ENCODE measurements at regions not wholly inside any gene's neighbourhood (a gene's known extent, or its start where the extent isn't known, plus 50 kb on each side); places are given as distances from the start of the nearest gene placed in this dataset.
"Not testable (repeated sequence)": the region's sequence is repeated elsewhere in the genome, so short reads cannot be mapped to it uniquely, and the experiment has no call there.

- Mint-ChIP-seq H3K27ac (no peak overlapping the region), H3K4me1 (no peaks in the 10 kb centered on the region), H3K27me3 (no peaks in the 10 kb centered on the region), H3K4me3 (no peak overlapping the region), H3K9me3 (peaks cover 13% of the 10 kb centered on the region), H3K36me3 (ENCODE audit: low read depth) (no peaks in the 10 kb centered on the region)
- no peak for DNase-seq
- ChIA-PET CTCF (no interaction called here), POLR2A (no interaction called here)
Observed at GRCh38 chr3:95311272-95311671, 1248.4 kb downstream of the NSUN3 start.

DNA sequence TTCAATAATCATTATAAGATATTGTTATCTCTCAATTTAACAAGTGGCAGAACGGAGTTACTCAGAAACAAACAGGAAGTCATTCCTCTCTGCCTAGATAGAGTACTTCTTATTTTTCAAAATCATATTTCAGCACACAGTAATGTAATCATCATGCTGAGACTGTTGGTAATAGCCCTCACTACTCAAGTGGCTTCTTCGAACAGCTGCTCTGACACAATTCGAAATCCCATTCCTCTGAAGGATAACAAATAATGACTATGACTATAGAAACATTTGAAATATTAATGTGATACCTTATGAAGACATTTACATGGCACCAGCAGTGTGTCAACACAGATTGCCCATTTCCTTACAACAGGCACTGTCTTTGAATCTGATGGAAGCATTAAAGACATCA lies 1249.8 kb downstream of the NSUN3 start:
- H3K4me1 Mint-ChIP-seq: no peaks in the 10 kb centered on the region
- H3K9me3 Mint-ChIP-seq: peaks cover 11% of the 10 kb centered on the region
- H3K36me3 Mint-ChIP-seq (ENCODE audit: low read depth): no peaks in the 10 kb centered on the region
- POLR2A ChIA-PET: no interaction called here
- no peak overlapping the region for H3K27ac Mint-ChIP-seq
- CTCF ChIA-PET: no interaction called here
- no peaks in the 10 kb centered on the region for H3K27me3 Mint-ChIP-seq
- DNase-seq: no peak
- no peak overlapping the region for H3K4me3 Mint-ChIP-seq

GRCh38 chr3:95319921-95320494 lies 1257.1 kb downstream of the NSUN3 start:
- H3K4me3 Mint-ChIP-seq: no peak overlapping the region
- DNase-seq: no peak
- no peaks in the 10 kb centered on the region for H3K4me1 Mint-ChIP-seq
- no peaks in the 10 kb centered on the region for H3K27me3 Mint-ChIP-seq
- ChIA-PET CTCF (no interaction called here), POLR2A (no interaction called here)
- H3K36me3 Mint-ChIP-seq (ENCODE audit: low read depth): no peaks in the 10 kb centered on the region
- H3K9me3 Mint-ChIP-seq: peaks cover 8% of the 10 kb centered on the region
- H3K27ac Mint-ChIP-seq: no peak overlapping the region

GRCh38 chr3:95327478-95327877 lies 1264.6 kb downstream of the NSUN3 start:
- POLR2A ChIA-PET: no interaction called here
- Mint-ChIP-seq H3K36me3 (ENCODE audit: low read depth) (no peaks in the 10 kb centered on the region), H3K4me3 (no peak overlapping the region), H3K4me1 (no peaks in the 10 kb centered on the region), H3K27ac (no peak overlapping the region), H3K9me3 (peaks cover 12% of the 10 kb centered on the region), H3K27me3 (no peaks in the 10 kb centered on the region)
- CTCF ChIA-PET: no interaction called here
- no peak for DNase-seq

DNA sequence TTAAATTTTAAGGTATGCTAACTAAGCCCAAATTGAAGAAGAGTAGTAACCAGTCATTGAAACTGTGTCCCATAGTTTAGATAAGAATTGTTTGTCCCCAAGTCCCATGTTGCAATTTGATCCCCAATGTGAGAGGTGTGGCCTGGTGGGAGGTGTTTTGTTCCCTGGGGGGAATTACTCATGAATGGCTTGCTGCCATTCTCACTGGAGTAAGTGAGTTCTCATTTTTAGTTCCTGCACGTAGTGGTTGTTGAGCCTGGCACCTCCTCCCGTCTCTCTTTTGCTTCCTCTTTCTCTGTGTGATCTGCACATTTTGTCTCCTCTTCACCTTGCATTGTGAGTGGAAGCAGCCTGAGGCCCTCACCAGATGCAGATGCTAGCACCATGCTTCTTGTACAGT lies 1271.0 kb downstream of the NSUN3 start:
- H3K36me3 Mint-ChIP-seq (ENCODE audit: low read depth): no peaks in the 10 kb centered on the region
- POLR2A ChIA-PET: no interaction called here
- no peak overlapping the region for H3K27ac Mint-ChIP-seq
- DNase-seq: no peak
- no peaks in the 10 kb centered on the region for H3K4me1 Mint-ChIP-seq
- peaks cover 3% of the 10 kb centered on the region for H3K9me3 Mint-ChIP-seq
- H3K4me3 Mint-ChIP-seq: no peak overlapping the region
- CTCF ChIA-PET: no interaction called here
- no peaks in the 10 kb centered on the region for H3K27me3 Mint-ChIP-seq

GRCh38 chr3:95334461-95334860 lies 1271.6 kb downstream of the NSUN3 start:
- H3K4me3 Mint-ChIP-seq: no peak overlapping the region
- POLR2A ChIA-PET: no interaction called here
- no peak overlapping the region for H3K27ac Mint-ChIP-seq
- H3K4me1 Mint-ChIP-seq: no peaks in the 10 kb centered on the region
- no peaks in the 10 kb centered on the region for H3K27me3 Mint-ChIP-seq
- peaks cover 3% of the 10 kb centered on the region for H3K9me3 Mint-ChIP-seq
- no peaks in the 10 kb centered on the region for H3K36me3 Mint-ChIP-seq (ENCODE audit: low read depth)
- CTCF ChIA-PET: no interaction called here
- no peak for DNase-seq

DNA sequence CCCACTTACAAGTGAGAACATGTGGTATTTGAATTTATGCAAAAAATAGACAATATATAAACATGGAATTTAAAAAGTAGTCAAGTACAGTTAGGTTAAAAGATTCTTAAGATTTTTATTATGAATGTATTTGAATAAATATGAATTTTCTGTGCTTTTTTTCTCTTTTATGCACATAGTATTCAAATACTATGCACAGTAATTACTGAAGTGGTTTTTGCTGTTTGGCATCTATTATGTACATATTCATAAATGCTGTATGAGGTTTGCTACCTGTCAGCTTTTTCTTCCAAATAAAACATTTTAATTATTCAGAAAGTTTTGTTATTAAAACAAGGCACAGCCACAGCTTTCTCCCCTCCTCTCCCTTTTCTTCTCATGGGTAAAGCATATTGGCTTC lies 1272.7 kb downstream of the NSUN3 start:
- H3K9me3 Mint-ChIP-seq: peaks cover 3% of the 10 kb centered on the region
- no peak overlapping the region for H3K27ac Mint-ChIP-seq
- H3K27me3 Mint-ChIP-seq: no peaks in the 10 kb centered on the region
- no peaks in the 10 kb centered on the region for H3K36me3 Mint-ChIP-seq (ENCODE audit: low read depth)
- DNase-seq: no peak
- H3K4me1 Mint-ChIP-seq: no peaks in the 10 kb centered on the region
- no peak overlapping the region for H3K4me3 Mint-ChIP-seq
- CTCF ChIA-PET: no interaction called here
- POLR2A ChIA-PET: no interaction called here

- Mint-ChIP-seq H3K4me3 (no peak overlapping the region), H3K9me3 (peaks cover 3% of the 10 kb centered on the region), H3K27me3 (no peaks in the 10 kb centered on the region), H3K27ac (no peak overlapping the region), H3K4me1 (no peaks in the 10 kb centered on the region), H3K36me3 (ENCODE audit: low read depth) (no peaks in the 10 kb centered on the region)
- CTCF ChIA-PET: no interaction called here
- POLR2A ChIA-PET: no interaction called here
- DNase-seq: no peak
Observed at GRCh38 chr3:95338446-95338845, 1275.6 kb downstream of the NSUN3 start.

DNA sequence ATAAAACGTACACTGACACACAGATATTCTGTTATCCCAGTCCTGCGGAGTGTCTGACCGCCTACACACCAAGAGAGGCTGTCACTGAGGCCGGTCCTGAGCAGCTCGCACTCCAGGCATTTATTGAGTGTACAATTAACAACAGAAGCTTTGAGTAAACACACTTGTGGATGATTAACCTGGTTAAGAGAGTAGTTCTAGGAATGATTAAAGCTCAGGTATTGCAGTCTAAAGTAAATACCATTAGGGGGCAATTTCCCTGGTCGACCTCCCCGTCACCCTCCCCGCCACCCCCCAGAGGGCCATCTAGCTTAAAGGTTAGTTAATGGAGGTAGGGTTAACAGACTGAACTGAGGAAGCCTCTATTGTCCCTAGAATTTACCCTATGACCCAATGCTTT lies 1278.5 kb downstream of the NSUN3 start:
- H3K27ac Mint-ChIP-seq: no peak overlapping the region
- CTCF ChIA-PET: interaction anchor here (0.7 kb wide), 1 partner anchor 9 kb away, joined by 3 read pairs; no protein-coding TSS in a partner anchor

GRCh38 chr3:95343228-95343627 lies 1280.4 kb downstream of the NSUN3 start:
- no peak for DNase-seq
- H3K9me3 Mint-ChIP-seq: peaks cover 3% of the 10 kb centered on the region
- no peak overlapping the region for H3K4me3 Mint-ChIP-seq
- ChIA-PET POLR2A (no interaction called here), CTCF (no interaction called here)
- no peak overlapping the region for H3K27ac Mint-ChIP-seq
- no peaks in the 10 kb centered on the region for H3K27me3 Mint-ChIP-seq
- H3K36me3 Mint-ChIP-seq (ENCODE audit: low read depth): no peaks in the 10 kb centered on the region
- no peaks in the 10 kb centered on the region for H3K4me1 Mint-ChIP-seq

More for the DNA sequence above, 1278.5 kb downstream of the NSUN3 start:
- Mint-ChIP-seq H3K27me3 (no peaks in the 10 kb centered on the region), H3K9me3 (peaks cover 3% of the 10 kb centered on the region), H3K4me3 (no peak overlapping the region), H3K4me1 (no peaks in the 10 kb centered on the region), H3K36me3 (ENCODE audit: low read depth) (no peaks in the 10 kb centered on the region)
- DNase-seq: no peak
- POLR2A ChIA-PET: no interaction called here

DNA sequence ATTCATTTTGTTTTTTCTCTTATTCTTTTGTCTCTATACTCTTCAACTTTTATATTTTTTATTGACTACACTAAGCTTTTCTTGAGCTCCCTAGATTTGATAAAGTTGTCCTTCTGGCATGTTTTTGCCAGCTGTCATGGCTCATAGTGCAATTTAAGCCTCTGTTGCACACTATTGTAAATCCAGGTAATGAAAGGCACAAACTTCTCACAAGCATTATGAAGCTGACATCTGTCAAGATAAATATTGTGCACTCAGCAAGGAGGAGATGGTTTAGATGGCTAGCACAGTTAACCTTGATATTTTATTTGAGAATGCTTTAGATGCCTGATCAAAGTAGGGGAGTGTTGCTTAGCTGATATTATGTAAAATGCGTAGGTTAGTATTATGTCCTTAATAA lies 1280.9 kb downstream of the NSUN3 start:
- no peak overlapping the region for H3K4me3 Mint-ChIP-seq
- no peaks in the 10 kb centered on the region for H3K9me3 Mint-ChIP-seq
- no peaks in the 10 kb centered on the region for H3K4me1 Mint-ChIP-seq
- ChIA-PET CTCF (no interaction called here), POLR2A (no interaction called here)
- no peak overlapping the region for H3K27ac Mint-ChIP-seq
- no peak for DNase-seq
- H3K27me3 Mint-ChIP-seq: no peaks in the 10 kb centered on the region
- no peaks in the 10 kb centered on the region for H3K36me3 Mint-ChIP-seq (ENCODE audit: low read depth)

DNA sequence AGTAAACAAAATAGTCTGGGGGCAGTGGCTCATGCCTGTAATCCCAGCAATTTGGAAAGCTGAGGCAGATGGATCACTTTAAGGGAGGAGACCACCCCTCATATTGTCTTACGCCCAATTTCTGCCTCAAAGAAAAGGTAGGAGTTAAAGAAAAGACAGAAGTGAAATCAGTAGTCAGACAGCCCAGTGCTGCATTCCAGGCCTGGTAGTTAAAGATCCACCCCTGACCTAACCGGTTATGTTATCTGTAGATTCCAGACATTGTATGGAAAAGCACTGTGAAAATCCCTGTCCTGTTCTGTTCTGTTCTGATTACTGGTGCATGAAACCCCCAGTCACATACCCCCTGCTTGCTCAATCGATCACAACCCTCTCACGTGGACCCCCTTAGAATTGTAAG lies 1285.1 kb downstream of the NSUN3 start:
- H3K27me3 Mint-ChIP-seq; H3K27ac Mint-ChIP-seq; DNase-seq; H3K9me3 Mint-ChIP-seq; H3K4me3 Mint-ChIP-seq; POLR2A ChIA-PET; H3K36me3 Mint-ChIP-seq (ENCODE audit: low read depth); H3K4me1 Mint-ChIP-seq; CTCF ChIA-PET: not testable (repeated sequence)

- CTCF ChIA-PET: no interaction called here
Observed at GRCh38 chr3:95348879-95349278, 1286.0 kb downstream of the NSUN3 start.

DNA sequence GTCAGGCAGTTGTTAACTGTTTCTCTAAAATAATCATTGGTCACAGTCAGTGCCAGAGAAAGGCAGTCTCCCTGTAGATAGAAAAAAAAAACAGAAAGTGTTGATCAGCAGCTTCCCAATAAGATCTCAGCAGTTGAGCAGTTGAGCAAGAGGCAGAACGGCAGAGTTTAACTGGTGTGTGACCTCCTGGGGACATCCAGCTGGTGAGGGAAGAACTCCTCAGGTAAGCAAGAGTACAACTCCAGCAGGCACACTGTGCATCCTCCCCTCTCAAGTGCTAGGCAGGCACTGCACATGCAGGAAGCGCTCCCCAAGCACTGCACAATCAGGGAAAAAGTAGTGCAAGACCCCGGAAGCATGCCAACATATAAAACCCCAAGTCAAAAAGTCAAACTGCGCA lies 1287.2 kb downstream of the NSUN3 start:
- no peak overlapping the region for H3K27ac Mint-ChIP-seq
- no peak for DNase-seq
- H3K27me3 Mint-ChIP-seq: no peaks in the 10 kb centered on the region
- ChIA-PET CTCF (interaction anchor here (0.7 to 1.1 kb wide), 2 partner anchors 8 to 362 kb away, joined by 3 to 4 read pairs; no protein-coding TSS in a partner anchor), POLR2A (no interaction called here)
- no peaks in the 10 kb centered on the region for H3K36me3 Mint-ChIP-seq (ENCODE audit: low read depth)
- no peaks in the 10 kb centered on the region for H3K4me1 Mint-ChIP-seq
- H3K4me3 Mint-ChIP-seq: no peak overlapping the region
- H3K9me3 Mint-ChIP-seq: no peaks in the 10 kb centered on the region

More at GRCh38 chr3:95348879-95349278, 1286.0 kb downstream of the NSUN3 start:
- H3K27me3 Mint-ChIP-seq: no peaks in the 10 kb centered on the region
- no peak overlapping the region for H3K4me3 Mint-ChIP-seq
- no peaks in the 10 kb centered on the region for H3K9me3 Mint-ChIP-seq
- no peak for DNase-seq
- POLR2A ChIA-PET: no interaction called here
- H3K27ac Mint-ChIP-seq: no peak overlapping the region
- H3K36me3 Mint-ChIP-seq (ENCODE audit: low read depth): no peaks in the 10 kb centered on the region
- no peaks in the 10 kb centered on the region for H3K4me1 Mint-ChIP-seq

All from activated CD4-positive, alpha-beta T cell treated with anti-CD3 and anti-CD28 coated beads, Interleukin-2, amount 10 ng/mL, durations not matched to agents 7 days and 5 days (primary cell).